NT2/D1 (cell line): ENCODE measurements at regions not wholly inside any gene's neighbourhood (a gene's known extent, or its start where the extent isn't known, plus 50 kb on each side); places are given as distances from the start of the nearest gene placed in this dataset.
"Not testable (repeated sequence)": the region's sequence is repeated elsewhere in the genome, so short reads cannot be mapped to it uniquely, and the experiment has no call there.

Experiments used
- SUZ12 ChIP-seq: IDR thresholded peaks from 2 replicates; pipeline ENCODE4 v1.6.1; 2011; ENCODE audit not compliant: insufficient read length, insufficient read depth; ENCODE audit errors: extremely low read depth
- YY1 ChIP-seq: IDR thresholded peaks from 2 replicates; pipeline ENCODE4 v1.6.1; 2011; ENCODE audit not compliant: insufficient read length, insufficient read depth

- TF ChIP-seq SUZ12, YY1: not testable (repeated sequence)
These were observed 1622.8 kb downstream of the KHDRBS2 start for GRCh38 chr6:60663199-60663598.
